ENCODE measurements at regions not wholly inside any gene's neighbourhood (a gene's known extent, or its start where the extent isn't known, plus 50 kb on each side); places are given as distances from the start of the nearest gene placed in this dataset.

DNA sequence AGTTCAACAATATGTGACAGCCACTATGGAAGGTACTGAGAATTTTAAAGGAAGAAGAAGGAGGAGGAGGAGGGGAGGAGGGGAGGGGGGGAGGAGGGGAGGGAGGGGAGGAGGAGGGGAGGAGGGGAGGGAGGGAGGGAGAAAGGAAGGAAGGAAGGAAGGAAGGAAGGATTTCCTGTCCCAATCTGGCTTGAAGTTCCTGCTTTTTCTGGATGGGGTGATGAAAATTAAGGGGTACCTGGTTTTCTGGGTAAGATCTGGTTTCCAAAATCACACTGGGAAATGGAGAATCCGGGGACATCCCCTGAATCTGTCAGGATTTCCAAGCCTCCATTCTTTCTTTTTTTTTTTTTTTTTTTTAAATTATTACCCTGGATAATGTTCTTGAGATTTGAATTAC is 271.8 kb downstream of the MTX2 start:
- DNase-seq = no peak

DNA sequence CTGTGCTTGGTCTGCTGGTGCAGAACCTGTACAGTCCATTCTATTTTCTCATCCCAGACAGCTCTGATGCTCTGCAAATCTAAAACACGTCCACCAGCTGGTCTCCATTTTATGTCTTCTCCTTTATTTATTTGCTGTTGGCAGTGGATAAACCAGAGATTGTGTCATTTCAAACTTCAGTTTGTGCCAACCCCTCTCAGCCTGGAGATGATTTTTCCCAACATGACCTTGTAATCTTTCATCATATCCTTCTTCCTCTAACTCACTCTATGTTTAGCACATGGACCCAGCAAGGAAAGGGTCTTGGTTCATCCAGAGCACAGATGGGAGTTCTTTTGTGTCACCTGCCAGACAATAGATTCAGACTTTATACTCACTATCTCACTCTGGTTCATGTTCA is 273.2 kb downstream of the MTX2 start:
- DNase-seq = no peak

DNA sequence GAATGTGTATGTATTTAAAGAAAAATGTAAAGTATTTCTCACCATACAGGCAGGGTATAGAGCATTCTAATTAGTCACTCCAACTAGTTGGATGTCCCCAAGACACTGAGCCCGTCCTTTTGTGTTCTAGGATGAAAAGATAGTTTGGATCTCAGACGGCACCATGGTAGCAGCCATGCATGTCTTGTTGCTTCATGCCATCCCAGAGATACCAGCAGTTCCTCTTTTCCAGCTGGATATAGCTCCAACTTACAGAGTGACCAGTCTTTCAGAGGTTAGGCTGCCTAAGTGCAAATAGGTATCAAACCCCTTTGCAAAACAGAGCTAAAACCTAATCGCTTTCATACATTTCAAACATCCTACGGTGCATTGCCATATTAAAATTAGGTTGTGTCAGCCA is 275.3 kb downstream of the MTX2 start:
- DNase-seq = no peak

DNA sequence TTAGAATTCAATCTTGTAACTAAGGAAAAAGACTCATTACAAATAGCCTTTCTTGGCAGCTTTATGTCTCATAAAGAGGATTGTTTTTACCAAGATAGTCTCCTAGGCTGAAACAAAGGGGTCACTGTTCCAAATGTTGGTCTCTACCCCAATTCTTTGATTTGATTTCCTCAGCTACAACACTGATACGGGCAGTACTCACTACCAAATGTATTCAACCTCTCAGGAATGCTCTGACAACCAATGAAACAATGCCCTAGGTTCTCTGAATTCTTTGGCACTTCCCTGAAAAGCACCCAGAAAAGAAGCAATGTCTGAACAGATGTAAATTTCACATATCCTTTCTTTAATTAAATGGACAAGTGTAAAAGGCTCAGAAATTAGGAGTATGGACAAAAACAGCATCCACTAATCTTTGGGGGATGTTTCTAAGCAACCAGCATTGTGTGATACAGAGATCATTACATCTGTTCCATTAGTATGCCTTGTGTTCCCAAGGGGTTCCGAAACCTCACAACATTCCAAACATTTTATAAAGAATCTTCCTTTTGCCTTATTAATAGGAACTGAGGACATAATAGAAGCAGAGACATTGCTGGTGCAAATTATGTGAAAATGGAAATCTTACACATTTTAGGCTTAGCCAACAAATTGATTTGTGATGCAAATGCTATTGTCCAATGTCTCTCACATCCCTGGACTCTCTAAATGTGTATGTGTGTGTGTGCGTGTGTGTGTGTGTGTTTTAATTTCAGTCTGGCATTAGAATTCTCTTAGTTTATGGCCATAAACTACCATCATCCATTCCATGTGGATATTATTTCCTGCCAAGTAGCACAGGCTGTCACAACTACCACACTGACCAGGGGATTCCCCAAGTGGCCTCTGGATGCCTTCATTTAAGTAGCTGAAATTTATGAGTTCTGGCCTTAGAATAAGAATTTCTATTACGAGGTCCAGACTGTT is 276.0 kb downstream of the MTX2 start:
- no peak for DNase-seq

DNA sequence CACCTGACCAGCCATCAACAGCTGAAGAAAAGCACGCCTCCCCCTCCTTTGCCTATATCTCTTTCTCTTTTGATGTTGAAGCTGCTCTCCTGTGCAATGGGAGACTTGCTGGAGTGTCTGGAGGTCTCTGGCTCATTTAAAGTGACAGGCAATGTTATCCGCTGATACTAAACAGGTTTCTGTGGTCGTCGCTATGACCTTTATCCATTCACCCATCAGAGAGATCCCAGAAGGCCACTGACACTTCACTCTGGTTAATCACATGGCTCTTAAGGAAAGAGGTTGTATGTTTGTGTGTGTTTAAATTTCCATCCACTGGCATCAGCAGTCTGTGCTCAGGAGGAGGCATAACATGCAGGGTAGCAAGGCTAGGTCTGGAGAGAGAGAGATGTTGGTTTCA is 277.3 kb downstream of the MTX2 start:
- DNase-seq = no peak

DNA sequence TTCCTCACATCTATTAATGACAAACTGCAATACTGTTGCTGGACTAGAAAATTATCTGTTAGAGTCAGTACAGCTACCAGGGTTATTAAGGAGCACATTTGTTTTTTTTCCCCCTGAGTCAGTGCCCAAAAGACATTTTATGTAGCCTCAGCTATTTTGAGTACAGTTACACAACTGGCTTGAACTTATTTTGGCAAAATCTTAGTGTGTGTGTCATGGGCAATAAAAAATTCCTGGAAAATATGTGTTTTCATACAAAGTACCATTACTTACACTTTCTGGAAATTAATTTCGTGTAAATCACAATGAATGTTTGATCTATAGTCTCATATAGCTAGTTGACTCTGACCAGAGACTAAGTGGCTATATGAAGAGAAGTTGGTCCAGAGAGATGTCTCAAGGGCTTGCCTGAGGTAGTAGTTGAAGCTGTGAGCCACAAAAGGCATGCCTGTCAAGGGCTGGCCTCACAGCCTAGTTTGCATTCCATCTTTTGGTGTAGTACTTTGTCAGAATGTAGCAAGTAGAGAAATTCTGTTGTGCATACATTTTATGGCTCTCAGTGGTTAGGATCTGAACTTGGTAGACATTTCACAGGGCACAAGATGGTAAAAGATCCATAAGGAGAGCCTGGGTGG is 283.4 kb downstream of the MTX2 start:
- DNase-seq = peak in 1 of 2 donors; percentile 71

DNA sequence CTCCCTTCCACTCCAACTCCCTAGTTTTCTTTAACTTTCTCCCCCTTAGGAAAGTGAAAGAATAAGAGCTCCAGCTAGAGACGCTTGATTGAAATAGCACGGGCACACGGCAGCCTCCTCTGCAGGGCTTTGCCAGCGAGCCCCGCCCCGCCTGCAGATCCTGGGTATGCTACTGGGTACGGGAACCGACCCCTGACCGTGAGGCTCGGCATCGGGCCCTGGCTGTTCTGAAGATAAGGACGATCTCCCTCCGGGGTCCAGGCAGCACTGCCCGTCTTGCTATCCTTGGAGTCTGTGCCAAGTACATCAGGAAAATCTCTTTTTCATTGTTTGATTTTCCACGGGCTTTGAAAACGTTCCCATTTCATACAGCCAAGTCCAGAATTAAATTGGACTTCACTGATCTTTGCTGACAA is 284.5 kb downstream of the MTX2 start:
- no peak for DNase-seq

DNA sequence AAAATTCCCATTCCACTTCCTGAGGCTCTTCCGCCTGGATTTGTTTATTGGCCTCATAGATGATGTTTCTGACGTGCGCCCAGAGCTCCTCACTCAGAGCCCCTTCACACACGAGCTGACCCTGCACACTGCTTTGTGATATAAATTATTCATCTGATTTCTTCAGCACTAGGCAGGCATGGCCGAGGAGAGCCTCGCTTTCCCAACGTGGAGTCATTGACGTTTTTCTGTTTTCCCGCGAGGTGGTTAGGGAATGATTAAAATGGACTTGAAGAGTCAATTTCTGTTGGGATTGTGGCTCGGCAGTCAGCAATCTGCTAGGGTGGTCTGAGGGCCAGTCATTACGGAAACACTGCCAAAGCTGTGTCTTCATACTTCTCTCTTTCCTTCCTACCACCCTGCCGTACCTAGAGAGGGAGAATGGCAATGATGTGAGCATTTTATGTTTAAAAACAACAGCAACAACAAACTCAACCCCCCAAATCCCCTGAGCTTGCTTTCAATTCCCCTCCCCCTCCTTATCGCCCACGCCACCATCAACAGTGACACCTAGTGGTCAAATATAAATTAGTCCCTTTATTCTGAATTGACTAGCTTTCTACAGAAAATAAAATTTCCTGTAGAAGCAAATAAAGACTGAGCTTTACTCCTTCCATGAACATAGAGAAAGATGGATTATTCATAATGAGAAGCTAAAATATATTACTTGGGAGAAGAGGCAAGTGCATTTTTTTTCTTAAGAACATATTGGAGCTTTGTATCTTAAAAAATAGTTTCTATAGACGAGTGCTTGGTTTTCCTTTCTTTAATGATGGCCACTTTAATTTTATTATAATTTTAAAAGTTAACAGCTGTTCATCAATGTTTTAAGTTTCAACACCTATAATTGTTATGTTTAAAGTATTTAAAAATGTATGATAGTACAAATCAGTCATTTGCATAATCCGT is 285.1 kb downstream of the MTX2 start:
- peak; percentile 70 to 83 for DNase-seq

DNA sequence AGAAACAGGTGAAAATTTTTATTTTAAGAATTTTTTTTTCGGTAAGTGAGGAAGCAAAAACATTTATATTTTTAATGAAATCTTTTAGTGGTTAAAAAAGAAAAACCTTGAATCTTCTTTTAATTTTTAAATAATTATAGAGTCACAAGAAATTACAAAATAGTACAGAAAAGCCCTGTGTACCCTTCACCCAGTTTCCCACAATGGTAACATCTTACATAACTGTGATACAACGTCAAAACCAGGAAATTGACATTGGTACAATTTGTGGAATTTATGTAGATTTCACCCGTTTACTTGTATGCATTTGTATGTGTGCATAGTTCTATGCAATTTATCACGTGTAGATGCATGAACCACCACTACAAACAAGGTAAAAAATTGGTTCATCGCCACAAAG is 285.9 kb downstream of the MTX2 start:
- DNase-seq = no peak

DNA sequence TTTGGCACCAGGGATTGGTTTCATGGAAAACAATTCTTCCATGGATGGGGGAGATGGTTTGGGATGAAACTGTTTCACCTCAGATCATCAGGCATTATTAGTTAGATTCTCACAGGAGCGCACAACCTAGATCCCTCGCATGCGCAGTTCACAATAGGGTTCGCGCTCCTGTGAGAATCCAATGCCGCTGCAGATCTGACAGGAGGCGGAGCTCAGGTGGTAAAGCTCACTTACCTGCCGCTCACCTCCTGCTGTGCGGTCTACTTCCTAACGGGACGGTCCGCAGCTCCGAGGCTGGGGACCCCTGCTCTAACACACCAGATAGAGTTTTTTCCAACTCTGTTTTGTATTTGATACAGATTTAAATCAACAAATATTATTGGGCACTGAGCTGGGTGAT is 286.5 kb downstream of the MTX2 start:
- no peak for DNase-seq

DNA sequence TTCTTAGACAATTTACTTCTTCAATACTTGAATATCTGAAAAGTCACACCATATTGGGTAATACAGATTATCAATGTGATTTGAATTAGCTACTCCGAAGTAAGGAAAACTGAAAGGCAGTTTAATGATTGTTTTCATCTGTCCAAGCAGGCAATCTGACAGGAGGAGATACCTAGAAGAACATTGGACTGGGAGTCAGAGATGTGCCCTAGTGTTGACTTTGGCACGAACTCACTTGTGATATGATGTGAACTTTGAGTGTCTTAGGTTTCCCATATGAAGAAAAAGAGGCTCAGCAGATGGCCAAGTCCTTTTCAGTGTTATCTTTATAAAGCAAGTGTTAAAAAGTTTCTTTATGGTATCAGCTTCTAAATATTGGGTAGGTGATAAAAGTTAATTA is 287.1 kb downstream of the MTX2 start:
- DNase-seq = no peak

DNA sequence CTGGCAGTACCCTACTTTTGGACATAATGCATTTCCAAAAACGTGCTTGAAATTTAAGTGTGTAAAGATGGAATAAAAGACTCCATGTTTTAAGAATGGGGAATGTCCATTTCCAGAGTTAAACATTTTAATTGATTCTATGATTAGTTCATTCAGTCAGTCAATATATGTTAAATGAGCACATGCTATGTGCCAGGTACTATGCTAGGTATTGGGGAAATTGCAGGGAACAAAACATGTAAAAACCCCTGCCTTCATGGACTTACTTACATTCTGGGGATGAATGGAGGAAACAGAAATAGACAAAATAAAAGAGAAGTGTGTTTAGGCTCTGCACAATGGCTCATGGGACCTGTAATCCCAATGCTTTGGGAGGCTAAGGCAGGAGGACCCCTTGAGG is 288.6 kb downstream of the MTX2 start:
- no peak for DNase-seq

DNA sequence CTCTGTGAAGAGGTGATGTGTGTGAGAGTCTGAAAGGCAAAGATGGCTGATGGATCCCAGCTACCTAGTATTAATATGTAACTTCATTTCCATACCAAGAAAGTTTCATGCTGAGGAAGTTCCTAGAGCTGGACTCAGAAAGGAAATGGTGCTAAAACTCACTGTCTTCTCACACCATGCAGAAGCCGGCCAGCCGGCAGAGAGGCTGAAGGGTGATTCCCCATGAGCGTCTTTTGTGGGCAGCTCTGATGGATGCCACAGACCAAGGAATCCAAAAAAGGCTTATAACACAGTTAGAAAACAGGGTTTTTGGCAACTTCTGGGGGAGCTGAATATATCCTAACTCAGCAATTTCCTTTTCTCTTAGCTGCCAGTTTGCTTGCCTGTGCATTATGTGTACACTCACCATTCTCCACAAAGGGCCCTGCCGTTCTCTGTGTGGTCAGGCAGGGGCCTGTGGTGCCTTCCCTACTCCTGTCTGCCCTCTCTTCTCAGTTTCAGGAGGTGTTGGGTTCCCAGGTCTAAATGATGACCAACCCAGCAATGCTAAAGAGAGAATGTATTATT is 289.4 kb downstream of the MTX2 start:
- no peak for DNase-seq

DNA sequence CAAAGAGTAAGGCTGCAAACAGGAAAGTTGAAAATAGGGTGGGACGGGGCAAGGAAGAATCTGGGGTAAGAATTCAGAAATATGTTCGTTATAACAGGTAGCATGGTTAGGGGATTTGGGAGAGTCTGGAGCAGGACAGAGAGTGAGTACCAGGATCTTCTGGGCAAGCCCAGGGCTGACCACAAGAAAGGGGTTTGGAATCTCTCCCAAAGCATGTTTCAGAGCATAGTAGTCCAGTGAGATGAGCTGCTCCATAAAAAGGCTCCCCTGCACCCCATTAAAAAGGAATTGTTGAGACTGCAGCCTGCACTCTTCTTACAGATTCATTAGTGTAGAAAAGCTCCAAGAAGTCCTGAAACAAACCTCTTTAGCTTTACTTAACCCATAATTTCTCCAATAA is 291.1 kb downstream of the MTX2 start:
- no peak for DNase-seq

DNA sequence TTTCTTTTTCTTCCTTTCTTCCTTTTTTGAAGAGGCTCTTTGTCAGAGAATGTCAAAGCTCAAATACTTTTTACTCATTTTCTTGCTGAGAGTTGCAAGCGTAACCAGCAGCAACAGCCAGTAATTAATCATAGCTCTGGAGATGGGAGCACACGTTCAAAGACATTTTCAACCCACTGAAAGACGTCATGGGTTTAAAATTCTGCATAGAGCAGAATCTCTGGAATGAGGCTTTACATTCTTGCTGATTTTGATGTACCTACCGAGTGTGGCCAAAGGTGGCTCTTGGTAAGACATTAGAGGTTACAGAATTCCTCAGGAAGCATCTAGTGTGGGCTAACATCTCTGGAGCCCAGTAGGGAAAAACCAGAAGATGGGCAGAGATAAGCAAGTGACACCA is 292.5 kb downstream of the MTX2 start:
- no peak for DNase-seq

DNA sequence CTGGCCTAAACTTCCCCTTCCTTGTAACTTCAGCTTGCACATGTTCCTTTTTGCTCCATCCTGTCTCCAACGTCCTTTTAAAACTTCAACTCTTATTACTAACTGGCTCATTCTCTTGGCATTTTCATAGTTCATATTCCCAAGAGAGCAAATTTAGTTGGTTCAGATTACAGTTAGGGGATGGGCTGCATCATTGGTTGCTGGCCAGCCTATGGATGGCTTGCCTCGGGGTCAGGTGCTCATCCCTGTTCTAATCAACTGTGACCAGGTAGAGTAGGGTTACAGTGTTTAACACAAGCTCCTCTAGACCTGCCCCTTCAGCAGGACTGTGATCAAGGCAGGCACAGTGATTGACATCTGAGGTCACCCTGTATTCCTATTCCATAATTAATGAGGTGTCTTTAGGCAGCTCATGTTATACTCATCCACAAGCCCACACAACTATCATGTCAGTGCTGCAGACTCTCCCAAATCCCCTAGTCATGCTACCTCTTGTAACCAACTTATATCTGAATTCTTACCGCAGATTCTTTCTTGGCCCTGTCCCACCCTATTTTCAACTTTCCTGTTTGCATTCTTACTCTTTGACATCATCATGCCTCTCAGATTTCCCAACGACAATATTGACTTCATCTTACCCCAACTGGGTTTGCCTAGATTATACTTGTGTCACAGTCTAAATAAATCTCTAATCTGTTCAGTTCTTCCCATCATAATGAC is 293.3 kb downstream of the MTX2 start:
- DNase-seq = no peak

DNA sequence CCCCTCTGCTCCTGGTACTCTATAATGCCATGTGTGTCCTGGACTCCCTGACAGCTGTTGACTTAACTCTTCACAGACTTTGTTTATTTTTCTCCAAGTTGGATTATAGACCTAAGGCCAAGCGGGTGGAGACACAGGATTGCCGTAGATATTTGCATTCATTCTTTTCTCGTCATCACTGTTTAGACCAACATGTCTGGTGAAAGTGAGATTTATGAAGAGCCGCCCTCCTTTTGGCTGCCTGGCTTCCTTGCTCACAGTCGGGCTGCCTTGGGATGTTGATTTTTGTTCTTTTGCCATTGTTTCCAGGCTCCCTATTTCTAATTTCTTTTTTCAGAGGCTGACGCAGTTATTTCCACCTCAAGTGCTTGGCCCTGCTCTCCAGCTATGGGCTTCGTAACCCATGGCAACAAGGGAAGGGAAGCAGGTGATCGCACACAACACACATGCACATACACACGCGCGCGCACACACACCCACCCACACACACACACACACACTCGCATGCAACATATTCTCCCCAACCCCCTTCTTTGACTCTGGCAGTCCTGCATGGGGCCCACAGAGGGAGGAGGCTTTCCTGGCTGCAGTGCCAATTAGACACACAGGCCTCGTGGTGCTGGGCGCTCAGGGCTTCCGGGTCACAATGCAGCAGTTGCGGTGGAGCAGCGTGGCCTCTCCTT is 296.5 kb downstream of the MTX2 start:
- DNase-seq = peak in 1 of 2 donors; percentile 49

DNA sequence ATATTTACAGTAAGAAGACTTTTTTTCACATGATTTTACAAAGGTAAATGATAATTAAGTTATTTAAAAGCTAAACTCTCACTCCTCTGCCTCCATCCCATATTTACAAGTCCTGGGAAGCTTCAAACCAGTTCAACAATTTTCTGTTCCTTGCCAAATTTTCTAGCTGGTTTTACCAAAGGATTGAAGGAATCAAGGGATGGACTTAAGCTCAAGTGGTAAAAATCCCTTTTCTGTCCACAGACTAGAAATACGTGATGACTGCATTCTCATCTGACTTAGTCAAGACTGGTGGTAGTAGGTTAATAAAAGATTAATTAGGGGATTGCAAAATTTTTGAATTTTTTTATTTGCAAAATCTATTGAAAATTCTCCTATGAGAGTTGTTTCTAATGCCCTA is 297.3 kb downstream of the MTX2 start:
- no peak for DNase-seq

DNA sequence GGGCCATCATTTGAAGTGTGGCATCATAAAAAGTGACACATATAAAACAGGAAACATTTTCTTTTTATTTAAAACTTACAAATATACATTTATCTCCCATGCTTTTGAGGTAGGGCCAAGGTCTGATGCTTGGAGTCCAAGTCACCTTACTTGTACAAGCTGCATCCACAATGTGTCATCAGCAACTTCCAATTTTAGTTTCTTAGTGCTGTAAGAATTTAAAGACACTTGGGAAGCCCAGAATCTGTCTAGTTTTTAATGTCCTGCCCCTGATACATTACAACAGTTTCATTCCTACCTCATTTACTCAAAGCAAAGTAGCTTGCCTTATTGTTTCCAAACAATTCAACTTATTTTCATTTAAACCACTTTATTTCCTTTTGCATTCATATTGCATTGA is 297.7 kb downstream of the MTX2 start:
- no peak for DNase-seq

DNA sequence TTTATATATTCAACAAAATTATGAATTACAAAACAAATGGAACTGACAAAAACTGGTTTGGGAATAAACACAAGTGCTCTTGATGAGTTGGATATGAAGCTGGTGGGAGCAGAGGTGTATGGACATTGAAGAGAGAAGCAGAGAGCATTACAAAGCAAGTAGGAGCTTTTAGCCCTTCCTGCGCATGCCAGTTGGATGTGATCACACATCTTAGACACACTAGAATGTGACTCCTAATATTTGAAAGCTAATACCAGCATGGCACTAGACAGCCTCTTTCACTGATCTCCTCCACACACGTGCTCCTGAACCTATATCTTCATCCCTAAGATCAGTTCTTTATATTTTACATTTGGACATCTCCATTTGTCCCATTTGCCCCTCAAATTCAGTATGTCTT is 298.1 kb downstream of the MTX2 start:
- DNase-seq = no peak

DNA sequence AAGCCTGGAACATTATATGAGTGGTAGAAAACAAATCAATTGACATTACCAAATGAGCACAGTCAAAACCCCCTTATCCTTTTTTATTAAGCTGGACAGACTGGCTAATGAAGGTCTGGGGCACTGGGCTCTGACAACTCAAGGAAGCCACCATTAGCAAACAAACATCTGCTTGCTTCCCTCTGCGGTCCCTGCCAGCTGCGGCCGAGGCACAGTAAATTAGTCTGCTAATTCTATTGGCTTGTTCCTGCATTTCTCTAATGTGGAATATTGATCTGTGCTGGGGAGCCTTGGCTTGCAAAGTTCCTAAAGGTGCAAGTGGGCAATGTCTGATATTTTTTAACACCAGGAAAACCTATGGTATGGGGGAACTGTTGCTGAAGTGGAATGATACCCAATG is 300.3 kb downstream of the MTX2 start:
- DNase-seq = no peak
